C4-2B (cell line): ENCODE measurements at regions not wholly inside any gene's neighbourhood (a gene's known extent, or its start where the extent isn't known, plus 50 kb on each side); places are given as distances from the start of the nearest gene placed in this dataset.

Experiments
- H3K27ac ChIP-seq: fragments of 450-650 bp; 2 replicates; pipeline ENCODE4 v1.5.1; 2017
- ZFX ChIP-seq: fragments of 450-650 bp; IDR thresholded peaks from 2 replicates; pipeline ENCODE4 v1.6.1; 2017
- TF ChIP-seq, protein P1 (sequence below): fragments of 450-650 bp; conservative IDR thresholded peaks from 2 replicates; pipeline ENCODE4 v1.5.1; 2017; ENCODE audit warnings: mild to moderate bottlenecking

DNA sequence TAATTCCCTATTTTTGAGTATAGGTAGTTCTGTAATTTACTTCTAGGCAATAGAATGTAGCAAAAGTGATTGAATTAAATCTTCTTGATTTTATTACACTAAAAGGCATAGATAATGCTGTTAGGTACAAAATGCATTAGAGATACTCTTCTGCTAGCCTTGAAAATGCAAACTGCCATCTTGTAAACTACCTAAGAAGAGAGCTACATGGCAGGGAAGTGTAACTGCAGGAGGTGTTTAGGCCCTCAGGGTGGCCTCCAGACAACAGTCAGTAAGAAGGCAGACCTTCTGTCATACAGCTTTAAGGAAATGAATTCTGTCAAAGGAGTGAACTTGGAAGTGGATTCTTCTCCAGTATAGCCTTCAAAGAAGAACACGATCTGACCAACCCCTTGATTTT, 1396.8 kb upstream of the SLC39A10 start:
- TF ChIP-seq, protein P1, sequence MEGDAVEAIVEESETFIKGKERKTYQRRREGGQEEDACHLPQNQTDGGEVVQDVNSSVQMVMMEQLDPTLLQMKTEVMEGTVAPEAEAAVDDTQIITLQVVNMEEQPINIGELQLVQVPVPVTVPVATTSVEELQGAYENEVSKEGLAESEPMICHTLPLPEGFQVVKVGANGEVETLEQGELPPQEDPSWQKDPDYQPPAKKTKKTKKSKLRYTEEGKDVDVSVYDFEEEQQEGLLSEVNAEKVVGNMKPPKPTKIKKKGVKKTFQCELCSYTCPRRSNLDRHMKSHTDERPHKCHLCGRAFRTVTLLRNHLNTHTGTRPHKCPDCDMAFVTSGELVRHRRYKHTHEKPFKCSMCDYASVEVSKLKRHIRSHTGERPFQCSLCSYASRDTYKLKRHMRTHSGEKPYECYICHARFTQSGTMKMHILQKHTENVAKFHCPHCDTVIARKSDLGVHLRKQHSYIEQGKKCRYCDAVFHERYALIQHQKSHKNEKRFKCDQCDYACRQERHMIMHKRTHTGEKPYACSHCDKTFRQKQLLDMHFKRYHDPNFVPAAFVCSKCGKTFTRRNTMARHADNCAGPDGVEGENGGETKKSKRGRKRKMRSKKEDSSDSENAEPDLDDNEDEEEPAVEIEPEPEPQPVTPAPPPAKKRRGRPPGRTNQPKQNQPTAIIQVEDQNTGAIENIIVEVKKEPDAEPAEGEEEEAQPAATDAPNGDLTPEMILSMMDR: no peak
- no peak for TF ChIP-seq ZFX
- H3K27ac ChIP-seq: no peak overlapping the region

DNA sequence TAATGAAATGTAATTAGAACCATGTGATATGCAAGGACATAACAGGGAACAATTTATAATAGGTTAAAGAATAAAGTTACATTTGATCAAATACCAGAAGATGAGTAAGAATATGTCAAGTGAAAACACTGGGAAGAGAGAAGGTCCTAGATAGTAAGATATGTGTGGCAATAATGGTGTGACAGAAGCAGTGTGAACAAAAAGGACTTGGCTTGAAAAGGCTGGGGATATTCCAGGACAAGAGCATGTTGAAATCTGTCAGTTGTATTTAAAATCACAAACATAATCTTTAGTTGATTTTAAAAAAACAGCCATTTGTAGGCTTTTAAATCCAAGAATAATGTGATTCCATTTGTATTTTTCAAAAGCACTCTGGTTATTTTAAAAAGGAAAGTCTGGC, 1399.9 kb upstream of the SLC39A10 start:
- H3K27ac ChIP-seq: no peak overlapping the region
- TF ChIP-seq, protein P1: no peak
- TF ChIP-seq ZFX: no peak

DNA sequence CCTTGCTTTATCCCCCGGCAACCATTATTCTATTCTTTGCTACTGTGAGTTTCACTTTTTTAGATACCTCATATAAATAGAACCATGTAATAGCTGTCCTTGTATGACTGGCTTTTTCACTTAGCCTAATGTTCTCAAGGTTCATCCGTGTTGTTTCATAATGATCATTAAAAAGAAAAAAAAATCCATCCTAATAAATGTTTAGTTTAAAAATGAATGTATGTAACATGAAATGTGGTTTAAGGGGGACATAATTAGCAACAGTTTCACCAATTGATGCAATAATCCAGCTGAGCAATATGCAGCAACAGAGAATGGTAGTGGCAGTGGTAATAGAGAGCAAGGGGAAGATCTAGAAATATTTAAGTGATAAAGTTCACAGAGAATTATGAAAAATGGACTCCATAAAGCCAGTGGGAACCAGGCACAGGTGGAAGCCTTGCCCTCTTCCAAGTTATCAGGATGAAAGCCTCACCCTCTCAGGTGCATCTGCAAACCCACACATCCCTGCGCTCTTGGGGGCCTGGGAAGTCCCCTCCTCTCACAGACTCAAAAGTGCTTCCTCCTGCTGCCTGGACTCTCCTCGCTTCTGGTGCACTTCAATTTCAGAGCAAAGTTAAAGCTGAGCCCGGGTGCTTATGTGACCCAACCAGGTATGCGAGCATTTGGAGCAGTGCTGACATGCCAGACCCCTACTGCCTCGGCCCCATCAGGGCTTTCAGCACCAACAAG, 1403.3 kb upstream of the SLC39A10 start:
- TF ChIP-seq, protein P1: no peak
- no peak for TF ChIP-seq ZFX
- H3K27ac ChIP-seq: no peak overlapping the region

DNA sequence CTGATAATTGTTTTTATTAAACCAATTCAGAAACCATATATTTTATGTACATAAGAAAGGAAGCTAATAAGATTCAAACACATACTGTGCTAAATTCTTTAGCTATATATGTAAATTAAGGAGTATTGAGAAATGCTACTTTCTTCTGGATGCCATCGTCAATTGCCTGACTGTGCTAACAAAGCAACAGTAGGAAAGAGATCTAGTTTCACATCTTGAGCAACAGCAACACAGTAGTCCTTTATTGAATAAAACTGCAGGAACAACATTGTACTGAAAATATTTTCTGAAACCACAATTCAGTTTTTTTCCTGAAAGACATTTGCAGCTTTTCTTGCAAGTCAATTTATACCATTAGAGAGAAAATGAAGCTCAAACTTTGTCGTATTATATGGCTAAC, 1404.9 kb upstream of the SLC39A10 start:
- H3K27ac ChIP-seq: no peak overlapping the region
- no peak for TF ChIP-seq ZFX
- TF ChIP-seq, protein P1: no peak

DNA sequence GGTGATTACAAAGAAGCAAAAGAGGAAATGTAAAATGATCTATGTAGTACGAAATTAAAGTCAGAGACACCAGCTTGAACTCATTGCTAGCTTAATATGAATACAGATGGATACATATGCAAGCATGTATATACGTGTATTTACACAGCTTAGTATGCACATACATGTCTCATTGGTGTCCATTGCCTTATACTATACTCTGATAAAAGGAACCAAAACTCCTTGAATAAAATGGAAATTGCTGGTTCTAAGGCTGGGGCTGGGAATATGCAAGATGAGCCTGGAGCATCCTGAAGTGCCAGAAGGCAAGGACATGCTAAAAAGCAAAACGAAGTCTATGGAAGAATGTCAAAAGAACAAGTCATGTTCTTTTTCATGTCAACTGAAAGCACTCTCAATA, 1424.4 kb upstream of the SLC39A10 start:
- H3K27ac ChIP-seq: no peak overlapping the region
- TF ChIP-seq, protein P1: no peak
- no peak for TF ChIP-seq ZFX

DNA sequence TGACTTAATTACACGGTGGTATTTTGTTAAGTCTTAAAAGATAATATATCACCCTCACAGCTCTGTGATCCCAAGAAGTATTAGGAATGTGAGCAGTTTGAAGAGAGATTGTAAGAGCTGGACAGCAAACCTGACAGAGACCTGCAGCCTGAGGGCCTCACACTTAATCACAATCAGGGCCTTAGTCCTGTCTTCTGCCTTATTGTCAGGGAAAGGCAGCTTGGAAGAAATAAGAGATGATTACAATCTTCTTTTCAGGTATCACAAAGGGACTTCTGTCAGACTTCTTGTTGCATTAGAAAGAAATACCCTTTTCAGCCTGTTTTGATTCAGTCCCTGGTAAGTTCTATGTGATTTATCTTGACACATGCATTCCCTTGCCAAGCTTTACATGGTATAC, 1433.8 kb upstream of the SLC39A10 start:
- TF ChIP-seq, protein P1: no peak
- no peak for TF ChIP-seq ZFX
- H3K27ac ChIP-seq: no peak overlapping the region

DNA sequence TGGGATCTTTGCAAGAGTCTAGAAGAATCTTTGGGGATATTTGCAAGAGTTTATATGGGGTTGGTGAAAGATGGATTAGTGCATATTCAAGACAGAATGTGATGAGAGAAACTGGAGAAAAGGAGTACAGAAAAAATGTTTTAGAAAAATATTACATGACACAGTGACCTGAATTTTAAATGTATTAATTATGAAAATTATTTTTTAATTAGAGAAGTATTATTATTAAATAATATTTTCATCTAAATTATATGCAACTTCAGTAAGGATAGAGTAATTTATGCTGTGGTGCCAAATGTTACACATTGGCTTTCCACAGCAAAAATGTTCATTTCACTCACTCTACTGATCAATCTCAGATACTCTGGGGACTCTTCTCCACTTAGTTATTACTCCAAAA, 1442.8 kb upstream of the SLC39A10 start:
- no peak for TF ChIP-seq ZFX
- TF ChIP-seq, protein P1: no peak

More for the DNA sequence above, 1442.8 kb upstream of the SLC39A10 start:
- H3K27ac ChIP-seq: no peak overlapping the region
